GM23338 (cell line): ENCODE measurements at regions not wholly inside any gene's neighbourhood (a gene's known extent, or its start where the extent isn't known, plus 50 kb on each side); places are given as distances from the start of the nearest gene placed in this dataset.

Source experiments
- ATAC-seq: fragments of 200-7000 bp; cut with Tn5 transposase; 3 replicates; pipeline ENCODE4 v1.9.1; 2020
- DNase-seq: peaks from one replicate; pipeline ENCODE4 v3.0.0-alpha.2; 2015; ENCODE audit warnings: low spot score
- H2AFZ ChIP-seq: fragments of 200-600 bp; sonication (generic); 2 replicates; pipeline ENCODE4 v1.8.0; 2016; ENCODE audit warnings: antibody characterized with exemption, mild to moderate bottlenecking, moderate library complexity
- H3F3A ChIP-seq: fragments of 200-600 bp; sonication (generic); replicated peaks from 2 replicates; pipeline ENCODE4 v1.8.0; 2017; ENCODE audit warnings: antibody characterized with exemption, mixed run types, low read depth
- H3K27ac ChIP-seq: fragments of 200-600 bp; sonication (generic); 2 replicates; pipeline ENCODE4 v1.6.1; 2016; ENCODE audit warnings: low read depth
- H3K27me3 ChIP-seq: fragments of 200-600 bp; sonication (generic); 2 replicates; pipeline ENCODE4 v1.8.0; 2016; ENCODE audit warnings: mild to moderate bottlenecking, mixed run types, moderate library complexity; ENCODE audit not compliant: insufficient read depth
- H3K36me3 ChIP-seq: fragments of 200-600 bp; sonication (generic); 2 replicates; pipeline ENCODE4 v1.8.0; 2016; ENCODE audit warnings: mild to moderate bottlenecking; ENCODE audit not compliant: insufficient read depth
- H3K4me1 ChIP-seq: fragments of 200-600 bp; sonication (generic); 2 replicates; pipeline ENCODE4 v1.8.0; 2016; ENCODE audit warnings: mild to moderate bottlenecking, moderate library complexity; ENCODE audit not compliant: insufficient read depth
- H3K4me2 ChIP-seq: fragments of 200-600 bp; sonication (generic); 2 replicates; pipeline ENCODE4 v1.7.1; 2017; ENCODE audit warnings: mixed run types
- H3K4me3 ChIP-seq: fragments of 200-600 bp; sonication (generic); 2 replicates; pipeline ENCODE4 v1.6.1; 2016; ENCODE audit warnings: mixed run types
- H3K79me2 ChIP-seq: fragments of 200-600 bp; sonication (generic); replicated peaks from 2 replicates; pipeline ENCODE4 v1.8.0; 2017; ENCODE audit warnings: mild to moderate bottlenecking; ENCODE audit not compliant: insufficient read depth
- H3K9me2 ChIP-seq: fragments of 200-600 bp; sonication (generic); 2 replicates; pipeline ENCODE4 v1.8.0; 2017; ENCODE audit not compliant: insufficient read depth
- H4K20me1 ChIP-seq: fragments of 200-600 bp; sonication (generic); replicated peaks from 2 replicates; pipeline ENCODE4 v1.8.0; 2017; ENCODE audit warnings: mild to moderate bottlenecking; ENCODE audit not compliant: insufficient read depth
- H3K27ac Mint-ChIP-seq: 2 replicates; pipeline ENCODE4 v1.8.0; 2020; ENCODE audit warnings: inconsistent platforms, mild to moderate bottlenecking, moderate library complexity, mixed read lengths
- H3K27me3 Mint-ChIP-seq: 3 replicates; pipeline ENCODE4 v1.8.0; 2022; ENCODE audit warnings: low read depth, mild to moderate bottlenecking, moderate library complexity, mixed read lengths, inconsistent platforms; ENCODE audit not compliant: insufficient read depth, poor library complexity
- H3K36me3 Mint-ChIP-seq: 3 replicates; pipeline ENCODE4 v1.8.0; 2021; ENCODE audit warnings: low read depth, mild to moderate bottlenecking, inconsistent platforms, moderate library complexity, mixed read lengths
- H3K4me1 Mint-ChIP-seq: 3 replicates; pipeline ENCODE4 v1.8.0; 2020; ENCODE audit warnings: mild to moderate bottlenecking, inconsistent platforms, mixed read lengths
- H3K4me3 Mint-ChIP-seq: 3 replicates; pipeline ENCODE4 v1.8.0; 2021; ENCODE audit warnings: moderate library complexity, mild to moderate bottlenecking, inconsistent platforms, mixed read lengths
- H3K9me3 Mint-ChIP-seq: 3 replicates; pipeline ENCODE4 v1.8.0; 2020; ENCODE audit warnings: moderate library complexity, mild to moderate bottlenecking, inconsistent platforms, mixed read lengths
- CREB1 ChIP-seq: fragments of 250-450 bp; sonication (Bioruptor Pico); IDR thresholded peaks from 2 replicates; pipeline ENCODE4 v1.5.0; 2020; ENCODE audit warnings: low read depth, mild to moderate bottlenecking, moderate library complexity
- CTCF ChIP-seq, 2 experiments: fragments of 200-600 bp in 1 of 2; sonication (generic) in 1 of 2; conservative IDR thresholded peaks; 2 replicates each; pipeline versions ENCODE4 v1.5.1 to v1.6.1; 2016 to 2017; ENCODE audit warnings: antibody characterized with exemption in 2 of 2, low read depth in 2 of 2, mild to moderate bottlenecking in 2 of 2, moderate library complexity in 1 of 2
- EZH2 ChIP-seq: fragments of 200-600 bp; sonication (generic); IDR thresholded peaks from one replicate; pipeline ENCODE4 v1.8.0; 2017; ENCODE audit warnings: antibody characterized with exemption, mild to moderate bottlenecking, low read depth; ENCODE audit not compliant: unreplicated experiment
- EZH2phosphoT487 ChIP-seq: fragments of 200-600 bp; sonication (generic); IDR thresholded peaks from one replicate; pipeline ENCODE4 v1.8.1; 2018; ENCODE audit warnings: antibody characterized with exemption; ENCODE audit not compliant: unreplicated experiment
- JUNB ChIP-seq: IDR thresholded peaks from one replicate; pipeline ENCODE4 v1.6.1; 2016; ENCODE audit warnings: antibody characterized with exemption; ENCODE audit not compliant: unreplicated experiment
- NANOG ChIP-seq: IDR thresholded peaks from 2 replicates; pipeline ENCODE4 v1.6.1; 2016; ENCODE audit warnings: antibody characterized with exemption, borderline replicate concordance
- POLR2AphosphoS5 ChIP-seq: IDR thresholded peaks from 2 replicates; pipeline ENCODE4 v1.6.1; 2016; ENCODE audit warnings: antibody characterized with exemption, low read depth
- REST ChIP-seq: IDR thresholded peaks from one replicate; pipeline ENCODE4 v1.6.1; 2018; ENCODE audit warnings: antibody characterized with exemption; ENCODE audit not compliant: unreplicated experiment
- STAT1 ChIP-seq: IDR thresholded peaks from one replicate; pipeline ENCODE4 v1.6.1; 2016; ENCODE audit warnings: antibody characterized with exemption; ENCODE audit not compliant: unreplicated experiment
- ZNF114 ChIP-seq: fragments of 250-450 bp; sonication (Bioruptor Pico); IDR thresholded peaks from 2 replicates; pipeline ENCODE4 v1.5.0; 2020; ENCODE audit warnings: mild to moderate bottlenecking, moderate library complexity
- ZNF331 ChIP-seq: fragments of 250-450 bp; sonication (Bioruptor Pico); IDR thresholded peaks from 2 replicates; pipeline ENCODE4 v1.5.0; 2020; ENCODE audit warnings: low read depth, mild to moderate bottlenecking, moderate library complexity
- TF ChIP-seq, protein P1 (sequence below): IDR thresholded peaks from 2 replicates; pipeline ENCODE4 v1.6.1; 2016; ENCODE audit warnings: antibody characterized with exemption
- TF ChIP-seq, protein P2 (sequence below): fragments of 250-450 bp; sonication (Bioruptor Pico); IDR thresholded peaks from 2 replicates; pipeline ENCODE4 v1.5.0; 2020; ENCODE audit warnings: mild to moderate bottlenecking, moderate library complexity

GRCh38 chr3:176926688-176927087 lies 270.6 kb downstream of the TBL1XR1 start:
- Histone ChIP-seq H3K4me3 (no peak overlapping the region), H3K4me2 (no peak overlapping the region), H3K9me2 (no peaks in the 10 kb centered on the region; the same call in 1 of the 2 replicates), H2AFZ (peak overlapping the region; percentile 76), H3K27ac (no peak overlapping the region), H3K79me2 (no peaks in the 10 kb centered on the region), H3K27me3 (no peaks in the 10 kb centered on the region), H3F3A (no peaks in the 10 kb centered on the region), H4K20me1 (no peaks in the 10 kb centered on the region), H3K36me3 (no peaks in the 10 kb centered on the region), H3K4me1 (no peaks in the 10 kb centered on the region)
- ATAC-seq (no peak), DNase-seq (no peak)
- no peak overlapping the region for H3K27ac Mint-ChIP-seq
- peaks cover 7% of the 10 kb centered on the region; the same call in 1 of the 3 replicates for H3K9me3 Mint-ChIP-seq
- H3K4me1 Mint-ChIP-seq = no peaks in the 10 kb centered on the region
- TF ChIP-seq, protein P1, sequence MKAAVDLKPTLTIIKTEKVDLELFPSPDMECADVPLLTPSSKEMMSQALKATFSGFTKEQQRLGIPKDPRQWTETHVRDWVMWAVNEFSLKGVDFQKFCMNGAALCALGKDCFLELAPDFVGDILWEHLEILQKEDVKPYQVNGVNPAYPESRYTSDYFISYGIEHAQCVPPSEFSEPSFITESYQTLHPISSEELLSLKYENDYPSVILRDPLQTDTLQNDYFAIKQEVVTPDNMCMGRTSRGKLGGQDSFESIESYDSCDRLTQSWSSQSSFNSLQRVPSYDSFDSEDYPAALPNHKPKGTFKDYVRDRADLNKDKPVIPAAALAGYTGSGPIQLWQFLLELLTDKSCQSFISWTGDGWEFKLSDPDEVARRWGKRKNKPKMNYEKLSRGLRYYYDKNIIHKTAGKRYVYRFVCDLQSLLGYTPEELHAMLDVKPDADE = no peak
- TF ChIP-seq EZH2phosphoT487 (no peak), STAT1 (no peak), ZNF331 (CRISPR knock-in tag) (no peak), JUNB (no peak), ZNF114 (CRISPR knock-in tag) (no peak), POLR2AphosphoS5 (no peak), CTCF (conservative IDR thresholded peaks at IDR 0.05; ENCODE audit: low read depth in 2 of 2) (no peak), CREB1 (CRISPR knock-in tag) (no peak), EZH2 (no peak), REST (no peak), NANOG (no peak)
- TF ChIP-seq, protein P2, sequence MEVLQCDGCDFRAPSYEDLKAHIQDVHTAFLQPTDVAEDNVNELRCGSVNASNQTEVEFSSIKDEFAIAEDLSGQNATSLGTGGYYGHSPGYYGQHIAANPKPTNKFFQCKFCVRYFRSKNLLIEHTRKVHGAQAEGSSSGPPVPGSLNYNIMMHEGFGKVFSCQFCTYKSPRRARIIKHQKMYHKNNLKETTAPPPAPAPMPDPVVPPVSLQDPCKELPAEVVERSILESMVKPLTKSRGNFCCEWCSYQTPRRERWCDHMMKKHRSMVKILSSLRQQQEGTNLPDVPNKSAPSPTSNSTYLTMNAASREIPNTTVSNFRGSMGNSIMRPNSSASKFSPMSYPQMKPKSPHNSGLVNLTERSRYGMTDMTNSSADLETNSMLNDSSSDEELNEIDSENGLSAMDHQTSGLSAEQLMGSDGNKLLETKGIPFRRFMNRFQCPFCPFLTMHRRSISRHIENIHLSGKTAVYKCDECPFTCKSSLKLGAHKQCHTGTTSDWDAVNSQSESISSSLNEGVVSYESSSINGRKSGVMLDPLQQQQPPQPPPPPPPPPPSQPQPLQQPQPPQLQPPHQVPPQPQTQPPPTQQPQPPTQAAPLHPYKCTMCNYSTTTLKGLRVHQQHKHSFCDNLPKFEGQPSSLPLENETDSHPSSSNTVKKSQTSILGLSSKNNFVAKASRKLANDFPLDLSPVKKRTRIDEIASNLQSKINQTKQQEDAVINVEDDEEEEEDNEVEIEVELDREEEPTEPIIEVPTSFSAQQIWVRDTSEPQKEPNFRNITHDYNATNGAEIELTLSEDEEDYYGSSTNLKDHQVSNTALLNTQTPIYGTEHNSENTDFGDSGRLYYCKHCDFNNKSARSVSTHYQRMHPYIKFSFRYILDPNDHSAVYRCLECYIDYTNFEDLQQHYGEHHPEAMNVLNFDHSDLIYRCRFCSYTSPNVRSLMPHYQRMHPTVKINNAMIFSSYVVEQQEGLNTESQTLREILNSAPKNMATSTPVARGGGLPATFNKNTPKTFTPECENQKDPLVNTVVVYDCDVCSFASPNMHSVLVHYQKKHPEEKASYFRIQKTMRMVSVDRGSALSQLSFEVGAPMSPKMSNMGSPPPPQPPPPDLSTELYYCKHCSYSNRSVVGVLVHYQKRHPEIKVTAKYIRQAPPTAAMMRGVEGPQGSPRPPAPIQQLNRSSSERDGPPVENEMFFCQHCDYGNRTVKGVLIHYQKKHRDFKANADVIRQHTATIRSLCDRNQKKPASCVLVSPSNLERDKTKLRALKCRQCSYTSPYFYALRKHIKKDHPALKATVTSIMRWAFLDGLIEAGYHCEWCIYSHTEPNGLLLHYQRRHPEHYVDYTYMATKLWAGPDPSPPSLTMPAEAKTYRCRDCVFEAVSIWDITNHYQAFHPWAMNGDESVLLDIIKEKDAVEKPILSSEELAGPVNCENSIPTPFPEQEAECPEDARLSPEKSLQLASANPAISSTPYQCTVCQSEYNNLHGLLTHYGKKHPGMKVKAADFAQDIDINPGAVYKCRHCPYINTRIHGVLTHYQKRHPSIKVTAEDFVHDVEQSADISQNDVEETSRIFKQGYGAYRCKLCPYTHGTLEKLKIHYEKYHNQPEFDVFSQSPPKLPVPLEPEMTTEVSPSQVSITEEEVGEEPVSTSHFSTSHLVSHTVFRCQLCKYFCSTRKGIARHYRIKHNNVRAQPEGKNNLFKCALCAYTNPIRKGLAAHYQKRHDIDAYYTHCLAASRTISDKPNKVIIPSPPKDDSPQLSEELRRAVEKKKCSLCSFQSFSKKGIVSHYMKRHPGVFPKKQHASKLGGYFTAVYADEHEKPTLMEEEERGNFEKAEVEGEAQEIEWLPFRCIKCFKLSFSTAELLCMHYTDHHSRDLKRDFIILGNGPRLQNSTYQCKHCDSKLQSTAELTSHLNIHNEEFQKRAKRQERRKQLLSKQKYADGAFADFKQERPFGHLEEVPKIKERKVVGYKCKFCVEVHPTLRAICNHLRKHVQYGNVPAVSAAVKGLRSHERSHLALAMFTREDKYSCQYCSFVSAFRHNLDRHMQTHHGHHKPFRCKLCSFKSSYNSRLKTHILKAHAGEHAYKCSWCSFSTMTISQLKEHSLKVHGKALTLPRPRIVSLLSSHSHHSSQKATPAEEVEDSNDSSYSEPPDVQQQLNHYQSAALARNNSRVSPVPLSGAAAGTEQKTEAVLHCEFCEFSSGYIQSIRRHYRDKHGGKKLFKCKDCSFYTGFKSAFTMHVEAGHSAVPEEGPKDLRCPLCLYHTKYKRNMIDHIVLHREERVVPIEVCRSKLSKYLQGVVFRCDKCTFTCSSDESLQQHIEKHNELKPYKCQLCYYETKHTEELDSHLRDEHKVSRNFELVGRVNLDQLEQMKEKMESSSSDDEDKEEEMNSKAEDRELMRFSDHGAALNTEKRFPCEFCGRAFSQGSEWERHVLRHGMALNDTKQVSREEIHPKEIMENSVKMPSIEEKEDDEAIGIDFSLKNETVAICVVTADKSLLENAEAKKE = no peak
- H3K27me3 Mint-ChIP-seq = no peaks in the 10 kb centered on the region
- H3K36me3 Mint-ChIP-seq = peaks cover 3% of the 10 kb centered on the region; the same call in 1 of the 3 replicates
- H3K4me3 Mint-ChIP-seq = no peak overlapping the region
